SU-DHL-6 (cell line): ENCODE measurements at regions not wholly inside any gene's neighbourhood (a gene's known extent, or its start where the extent isn't known, plus 50 kb on each side); places are given as distances from the start of the nearest gene placed in this dataset.

Experiments used
- H2AFZ ChIP-seq: fragments of 200-600 bp; sonication (generic); 2 replicates; pipeline ENCODE4 v1.6.1; 2014; ENCODE audit warnings: low read depth, mild to moderate bottlenecking, moderate library complexity, mixed read lengths, antibody characterized with exemption, low read length; ENCODE audit not compliant: severe bottlenecking
- H3F3A ChIP-seq: fragments of 200-600 bp; shearing (Covaris generic); 2 replicates; pipeline ENCODE4 v1.6.0; 2016; ENCODE audit warnings: antibody characterized with exemption, mild to moderate bottlenecking; ENCODE audit not compliant: insufficient read depth
- H3K27ac ChIP-seq: fragments of 200-600 bp; sonication (generic); 2 replicates; pipeline ENCODE4 v1.5.1; 2016; ENCODE audit warnings: low read depth, mild to moderate bottlenecking, low read length, moderate library complexity, mixed read lengths
- H3K27me3 ChIP-seq: fragments of 200-600 bp; sonication (generic), shearing (Covaris generic); 2 replicates; pipeline ENCODE4 v1.6.0; 2014; ENCODE audit warnings: mild to moderate bottlenecking, low read length
- H3K36me3 ChIP-seq: fragments of 200-600 bp; sonication (generic); 2 replicates; pipeline ENCODE4 v1.6.1; 2014; ENCODE audit warnings: mild to moderate bottlenecking, low read length, mixed read lengths
- H3K4me2 ChIP-seq: fragments of 300-600, 200-600 bp; shearing (Covaris generic), sonication (generic); 2 replicates; pipeline ENCODE4 v1.6.0; 2014; ENCODE audit warnings: low read length, low read depth, mild to moderate bottlenecking; ENCODE audit not compliant: poor library complexity, severe bottlenecking
- H3K4me3 ChIP-seq: fragments of 200-600 bp; sonication (generic); 2 replicates; pipeline ENCODE4 v1.5.1; 2014; ENCODE audit warnings: antibody characterized with exemption, low read length, mild to moderate bottlenecking, mixed read lengths; ENCODE audit not compliant: insufficient read depth, poor library complexity, severe bottlenecking
- H3K79me2 ChIP-seq: fragments of 200-600 bp; sonication (generic); 2 replicates; pipeline ENCODE4 v1.6.1; 2014; ENCODE audit warnings: mild to moderate bottlenecking, low read length, moderate library complexity; ENCODE audit not compliant: insufficient read depth
- H3K9ac ChIP-seq: fragments of 200-600 bp; sonication (generic); 2 replicates; pipeline ENCODE4 v1.7.0; 2014; ENCODE audit warnings: mild to moderate bottlenecking, low read length
- H3K9me2 ChIP-seq: fragments of 200-600 bp; sonication (generic); replicated peaks from 2 replicates; pipeline ENCODE4 v1.6.1; 2014; ENCODE audit warnings: low read length; ENCODE audit not compliant: insufficient read depth
- H3K9me3 ChIP-seq: fragments of 200-600 bp; sonication (generic); 2 replicates; pipeline ENCODE4 v1.6.1; 2014; ENCODE audit warnings: low read length, mixed read lengths; ENCODE audit not compliant: insufficient read depth
- H4K20me1 ChIP-seq: fragments of 200-600 bp; sonication (generic); 2 replicates; pipeline ENCODE4 v1.6.1; 2014; ENCODE audit warnings: low read depth, mild to moderate bottlenecking, antibody characterized with exemption, low read length, moderate library complexity, mixed read lengths
- EZH2phosphoT487 ChIP-seq: fragments of 200-600 bp; sonication (generic), shearing (Covaris generic); conservative IDR thresholded peaks from 2 replicates; pipeline ENCODE4 v1.6.1; 2018; ENCODE audit warnings: mild to moderate bottlenecking, antibody characterized with exemption, low read length, moderate library complexity, mixed read lengths
- TF ChIP-seq, protein P1 (sequence below): fragments of 200-600 bp; sonication (generic); IDR thresholded peaks from one replicate; pipeline ENCODE4 v1.5.1; 2017; ENCODE audit warnings: antibody characterized with exemption, mild to moderate bottlenecking, low read length, moderate library complexity; ENCODE audit not compliant: insufficient read depth, poor library complexity, severe bottlenecking

DNA sequence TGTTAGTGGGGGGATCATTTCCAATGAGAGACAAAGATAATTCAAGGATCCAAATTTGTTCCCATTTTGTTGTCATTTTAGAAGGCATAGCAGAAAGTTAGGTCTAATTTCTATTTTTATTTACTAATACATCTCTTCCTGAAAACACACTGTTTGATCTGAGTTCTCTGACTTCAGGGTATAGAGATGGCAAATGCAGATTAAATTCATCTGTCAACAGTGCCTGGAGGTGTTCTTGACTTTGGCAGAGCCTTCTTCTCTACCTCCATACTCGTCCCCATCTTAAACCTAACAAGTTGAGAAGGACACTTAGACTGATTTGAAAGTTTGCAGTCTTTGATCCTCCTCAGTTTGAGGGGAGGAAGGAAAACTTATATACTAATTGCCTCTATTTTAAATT is 308.2 kb downstream of the SOX2 start:
- Histone ChIP-seq H2AFZ (no peak overlapping the region), H3K79me2 (no peaks in the 10 kb centered on the region), H3K36me3 (no peaks in the 10 kb centered on the region), H3F3A (no peaks in the 10 kb centered on the region), H3K9me2 (no peaks in the 10 kb centered on the region), H3K9me3 (no peaks in the 10 kb centered on the region), H3K27ac (no peak overlapping the region), H4K20me1 (no peaks in the 10 kb centered on the region), H3K9ac (no peak overlapping the region), H3K4me3 (no peak overlapping the region), H3K27me3 (no peaks in the 10 kb centered on the region), H3K4me2 (no peak overlapping the region)
- no peak for TF ChIP-seq EZH2phosphoT487
- TF ChIP-seq, protein P1, sequence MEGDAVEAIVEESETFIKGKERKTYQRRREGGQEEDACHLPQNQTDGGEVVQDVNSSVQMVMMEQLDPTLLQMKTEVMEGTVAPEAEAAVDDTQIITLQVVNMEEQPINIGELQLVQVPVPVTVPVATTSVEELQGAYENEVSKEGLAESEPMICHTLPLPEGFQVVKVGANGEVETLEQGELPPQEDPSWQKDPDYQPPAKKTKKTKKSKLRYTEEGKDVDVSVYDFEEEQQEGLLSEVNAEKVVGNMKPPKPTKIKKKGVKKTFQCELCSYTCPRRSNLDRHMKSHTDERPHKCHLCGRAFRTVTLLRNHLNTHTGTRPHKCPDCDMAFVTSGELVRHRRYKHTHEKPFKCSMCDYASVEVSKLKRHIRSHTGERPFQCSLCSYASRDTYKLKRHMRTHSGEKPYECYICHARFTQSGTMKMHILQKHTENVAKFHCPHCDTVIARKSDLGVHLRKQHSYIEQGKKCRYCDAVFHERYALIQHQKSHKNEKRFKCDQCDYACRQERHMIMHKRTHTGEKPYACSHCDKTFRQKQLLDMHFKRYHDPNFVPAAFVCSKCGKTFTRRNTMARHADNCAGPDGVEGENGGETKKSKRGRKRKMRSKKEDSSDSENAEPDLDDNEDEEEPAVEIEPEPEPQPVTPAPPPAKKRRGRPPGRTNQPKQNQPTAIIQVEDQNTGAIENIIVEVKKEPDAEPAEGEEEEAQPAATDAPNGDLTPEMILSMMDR, result no peak

DNA sequence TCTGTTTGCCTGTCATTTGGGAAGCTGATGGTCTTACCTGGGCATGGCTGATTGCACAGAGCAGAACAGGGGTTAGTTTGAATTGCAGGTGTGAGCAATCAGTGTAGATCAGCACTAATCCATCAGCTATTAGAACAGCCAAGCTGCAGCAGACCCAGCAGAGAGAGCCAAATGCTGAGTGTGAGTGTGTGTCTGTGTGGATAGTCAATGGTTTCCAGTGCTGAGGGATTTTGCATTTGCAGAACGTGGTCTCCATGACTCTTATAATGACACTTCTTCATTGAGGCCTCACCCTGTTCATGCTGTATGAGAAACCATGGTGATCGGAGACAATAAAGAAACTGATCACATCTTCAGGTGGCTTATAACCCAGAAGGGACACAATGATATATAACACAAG is 312.1 kb downstream of the SOX2 start:
- Histone ChIP-seq H3K9me3 (no peaks in the 10 kb centered on the region), H3K27ac (no peak overlapping the region), H3K79me2 (no peaks in the 10 kb centered on the region), H4K20me1 (no peaks in the 10 kb centered on the region), H3K36me3 (no peaks in the 10 kb centered on the region), H3K4me2 (no peak overlapping the region), H3K9me2 (no peaks in the 10 kb centered on the region), H3F3A (no peaks in the 10 kb centered on the region), H3K9ac (no peak overlapping the region), H3K4me3 (no peak overlapping the region), H3K27me3 (no peaks in the 10 kb centered on the region), H2AFZ (no peak overlapping the region)
- TF ChIP-seq EZH2phosphoT487, result no peak
- TF ChIP-seq, protein P1, result no peak

DNA sequence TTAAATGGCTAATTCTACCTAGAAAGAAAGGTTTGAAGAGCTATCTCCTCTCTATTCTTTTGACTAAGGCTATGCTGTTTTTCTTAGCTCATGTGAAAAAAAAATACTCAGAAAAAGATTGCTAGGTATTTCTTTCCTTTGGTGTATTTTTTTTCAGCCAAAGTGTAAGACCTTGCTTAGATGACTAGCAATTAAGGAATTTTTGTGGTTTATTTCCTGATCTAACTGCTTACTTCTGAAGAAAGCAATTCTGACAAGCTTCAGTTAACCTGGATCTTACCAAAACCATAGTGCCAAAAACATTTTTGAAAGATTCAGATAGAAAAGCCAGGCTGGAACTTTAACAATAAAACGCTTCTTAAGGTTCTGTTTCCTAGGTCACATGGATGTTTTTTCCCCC is 315.6 kb downstream of the SOX2 start:
- Histone ChIP-seq H3K27me3 (no peaks in the 10 kb centered on the region), H3K4me2 (no peak overlapping the region), H3K9me3 (no peaks in the 10 kb centered on the region), H3K9me2 (no peaks in the 10 kb centered on the region), H3F3A (no peaks in the 10 kb centered on the region), H4K20me1 (no peaks in the 10 kb centered on the region), H3K36me3 (no peaks in the 10 kb centered on the region), H3K4me3 (no peak overlapping the region), H3K9ac (no peak overlapping the region), H3K27ac (no peak overlapping the region), H3K79me2 (no peaks in the 10 kb centered on the region), H2AFZ (no peak overlapping the region)
- TF ChIP-seq, protein P1, result no peak
- no peak for TF ChIP-seq EZH2phosphoT487
